ENCODE measurements at regions not wholly inside any gene's neighbourhood (a gene's known extent, or its start where the extent isn't known, plus 50 kb on each side); places are given as distances from the start of the nearest gene placed in this dataset.

DNA sequence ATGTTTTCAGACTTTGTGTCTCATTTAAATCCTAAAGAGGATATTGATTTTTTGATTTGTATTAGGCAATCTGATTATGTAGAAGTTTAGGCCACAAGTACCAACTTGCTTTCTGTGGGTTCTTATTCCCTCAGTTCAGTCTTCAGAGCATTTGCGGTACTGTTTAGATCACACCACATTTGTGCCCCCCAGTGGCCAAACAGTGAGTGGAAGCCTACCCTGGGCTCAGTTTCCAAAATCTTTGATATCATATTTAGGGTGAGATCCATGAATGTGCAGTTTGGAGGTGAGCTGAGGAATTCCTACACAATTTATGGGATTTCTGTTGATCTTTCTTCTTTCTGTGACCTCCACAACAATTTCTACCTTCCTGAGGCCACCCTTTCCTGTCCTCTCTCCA lies 92.3 kb upstream of the FUT9 start:
- no peak for TF ChIP-seq EZH2 (IDR thresholded peaks at IDR 0.05; ENCODE audit: insufficient read depth, poor library complexity, severe bottlenecking)
- TF ChIP-seq EZH2phosphoT487 (IDR thresholded peaks at IDR 0.05; ENCODE audit: insufficient read depth, low read depth) = no peak
